ENCODE measurements at regions not wholly inside any gene's neighbourhood (a gene's known extent, or its start where the extent isn't known, plus 50 kb on each side); places are given as distances from the start of the nearest gene placed in this dataset.
A peak's percentile ranks its signal among the peaks of the same experiment; 100 is the strongest.

GRCh38 chr3:18666655-18667054, 241.5 kb upstream of the SATB1 start:
- DNase-seq = no peak

DNA sequence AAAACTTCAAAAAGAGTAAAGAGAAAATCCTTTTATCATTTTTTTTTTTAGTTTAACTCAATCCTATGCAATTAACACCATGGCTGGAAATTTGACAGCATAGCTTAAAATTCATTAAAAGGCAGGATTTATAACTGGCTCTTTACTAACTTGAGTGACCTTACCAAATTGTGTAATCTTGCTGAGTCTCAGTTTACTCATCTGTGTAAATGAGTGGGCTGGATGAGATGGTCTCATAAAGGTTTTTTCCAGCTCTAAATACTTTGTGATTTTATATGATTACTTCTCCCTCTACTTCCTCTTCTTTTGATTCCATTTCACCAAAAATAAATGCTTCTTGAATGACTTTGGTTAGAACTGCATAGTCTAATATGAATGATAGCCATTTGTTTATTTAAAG, 234.9 kb upstream of the SATB1 start:
- DNase-seq = peak; percentile 53 to 86 (median 76)

GRCh38 chr3:18657858-18658820, 233.0 kb upstream of the SATB1 start:
- peak in 2 of 3 donors; percentile 13 to 14 for DNase-seq

DNA sequence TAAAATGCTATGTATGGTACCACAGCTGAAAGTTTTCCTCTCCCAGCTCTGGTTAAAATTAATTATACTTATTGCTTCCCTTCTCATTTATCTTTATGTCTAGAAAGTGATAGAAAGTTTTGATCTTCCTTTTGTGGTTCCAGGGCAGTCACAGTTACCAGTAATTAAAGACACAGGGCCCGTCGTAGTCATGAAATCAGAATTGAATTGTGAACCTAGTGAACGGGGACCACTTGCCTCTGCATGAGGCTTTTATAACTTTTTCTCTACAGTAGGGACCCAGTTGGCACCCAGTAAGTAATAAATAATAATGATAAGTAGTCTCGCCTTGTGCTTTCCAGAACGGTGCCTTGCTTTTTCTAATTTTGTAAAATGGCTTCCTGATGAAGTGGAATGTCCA, 231.7 kb upstream of the SATB1 start:
- no peak for DNase-seq

DNA sequence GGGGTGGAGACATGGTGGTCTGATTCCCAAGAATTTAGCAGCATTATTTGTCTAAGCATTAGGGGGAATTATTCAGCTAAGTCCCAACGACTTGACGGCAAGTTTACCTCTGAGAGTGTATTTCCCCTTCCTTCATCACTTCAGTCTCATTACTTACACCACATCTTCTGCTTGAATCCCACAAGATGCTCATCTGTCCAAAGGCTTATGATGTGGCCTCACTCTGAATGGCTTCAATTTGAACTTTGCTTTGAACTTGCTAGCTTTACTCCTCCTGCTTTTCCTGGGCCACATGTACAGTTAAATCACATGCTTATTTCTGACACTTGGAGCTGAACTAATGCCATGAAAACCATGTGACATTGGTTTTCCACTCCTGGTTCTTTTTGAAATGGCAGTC, 231.3 kb upstream of the SATB1 start:
- DNase-seq = no peak

GRCh38 chr3:18655827-18656226, 230.7 kb upstream of the SATB1 start:
- no peak for DNase-seq

- no peak for DNase-seq
These were observed 227.6 kb upstream of the SATB1 start for GRCh38 chr3:18652781-18653180.

GRCh38 chr3:18650731-18651130, 225.6 kb upstream of the SATB1 start:
- no peak for DNase-seq

DNA sequence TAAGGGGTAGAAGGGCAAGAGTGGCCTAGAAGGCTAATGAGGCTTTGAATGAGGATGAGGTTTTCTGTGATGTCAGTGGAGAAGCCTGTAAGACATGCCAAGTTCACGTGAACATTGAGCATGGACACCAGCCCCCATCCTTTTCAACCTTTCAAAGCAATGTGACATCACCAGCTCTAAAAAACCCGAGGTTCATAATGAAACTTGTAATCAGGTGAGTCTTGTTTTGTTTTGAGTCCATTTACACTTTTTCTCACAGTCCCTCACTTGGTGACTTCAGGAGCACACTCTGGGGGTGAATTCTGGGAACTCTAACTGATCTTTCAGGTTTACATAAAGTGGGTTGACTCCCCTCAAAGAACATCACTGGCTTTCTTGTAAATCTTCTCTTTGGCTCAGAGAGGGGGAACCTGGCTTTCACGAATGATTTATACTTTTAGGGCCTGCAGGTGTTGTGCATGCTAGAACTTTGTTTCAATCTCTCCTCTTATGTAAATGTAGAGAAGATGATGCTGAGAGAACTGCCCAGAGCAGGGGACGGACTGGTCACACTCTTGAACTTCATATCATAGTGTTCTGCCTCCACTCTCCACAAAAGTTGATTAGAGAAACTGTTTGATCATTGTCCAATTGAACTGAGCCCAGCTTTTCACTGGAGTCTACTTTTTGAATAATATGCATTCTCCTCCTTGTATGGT, 224.7 kb upstream of the SATB1 start:
- DNase-seq = no peak

- DNase-seq = no peak
These were observed 223.8 kb upstream of the SATB1 start for GRCh38 chr3:18648868-18649462.

GRCh38 chr3:18648159-18648558, 223.0 kb upstream of the SATB1 start:
- peak; percentile 7 to 72 (median 22) for DNase-seq

DNA sequence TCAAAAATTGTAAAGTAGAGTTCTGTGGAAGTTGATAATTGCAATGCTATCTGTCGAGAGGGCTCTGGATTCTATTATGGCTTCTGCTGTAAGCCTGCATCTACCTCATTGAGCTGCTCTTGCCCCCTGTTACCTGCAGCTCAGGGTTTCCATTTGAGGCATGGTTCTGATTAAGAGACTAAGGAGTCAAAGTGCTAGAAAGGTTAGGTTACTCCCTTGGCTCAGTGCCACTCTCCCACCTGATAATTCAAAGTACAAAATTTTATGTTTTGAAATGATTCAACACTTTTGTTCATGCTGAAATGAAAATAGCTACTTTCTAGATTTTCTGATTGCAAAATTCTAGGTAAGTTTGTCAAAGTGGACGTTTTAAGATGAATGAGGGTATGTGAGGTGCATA, 220.5 kb upstream of the SATB1 start:
- DNase-seq = no peak

GRCh38 chr3:18643281-18643680, 218.1 kb upstream of the SATB1 start:
- no peak for DNase-seq

DNA sequence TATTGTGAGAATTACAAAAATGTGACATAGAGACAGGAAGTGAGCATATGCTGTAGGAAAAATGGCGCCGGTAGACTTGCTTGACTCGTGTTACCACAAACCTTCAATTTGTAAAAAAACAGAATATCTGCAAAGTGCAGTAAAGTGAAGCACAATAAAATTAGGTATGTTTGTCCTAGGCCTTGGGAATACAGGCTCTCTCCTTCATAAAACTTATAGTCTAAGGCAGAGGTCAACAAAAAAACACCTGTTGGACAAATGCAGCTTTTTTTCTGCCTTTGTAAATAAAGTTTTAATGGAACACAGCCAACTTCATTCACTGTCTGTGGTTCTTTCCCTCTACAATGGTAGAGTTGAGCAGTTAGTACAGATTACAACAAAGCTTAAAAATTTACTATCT, 216.8 kb upstream of the SATB1 start:
- DNase-seq = no peak

DNA sequence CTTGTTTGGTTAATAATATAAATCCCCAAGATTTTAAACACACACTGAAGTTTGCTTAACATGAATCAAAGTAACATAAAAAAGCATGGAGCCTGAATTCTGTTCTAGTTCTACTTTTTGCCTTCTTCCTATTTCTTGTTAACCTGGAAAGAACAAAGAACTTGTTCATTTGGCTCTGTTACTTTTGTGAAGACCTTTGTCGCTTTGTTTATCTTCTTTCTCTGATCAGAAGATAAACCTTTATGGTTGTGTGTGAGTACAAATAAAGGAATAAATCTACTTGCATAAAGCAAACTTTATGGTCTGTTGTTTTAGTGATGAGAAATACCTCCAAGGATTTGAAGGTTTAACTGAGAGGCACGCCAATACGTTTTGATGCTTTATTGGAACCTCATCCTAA, 210.1 kb upstream of the SATB1 start:
- DNase-seq = no peak

- peak; percentile 60 to 62 (median 61) for DNase-seq
These were observed 209.3 kb upstream of the SATB1 start for GRCh38 chr3:18634461-18634860.

GRCh38 chr3:18633002-18633401, 207.9 kb upstream of the SATB1 start:
- DNase-seq = no peak

DNA sequence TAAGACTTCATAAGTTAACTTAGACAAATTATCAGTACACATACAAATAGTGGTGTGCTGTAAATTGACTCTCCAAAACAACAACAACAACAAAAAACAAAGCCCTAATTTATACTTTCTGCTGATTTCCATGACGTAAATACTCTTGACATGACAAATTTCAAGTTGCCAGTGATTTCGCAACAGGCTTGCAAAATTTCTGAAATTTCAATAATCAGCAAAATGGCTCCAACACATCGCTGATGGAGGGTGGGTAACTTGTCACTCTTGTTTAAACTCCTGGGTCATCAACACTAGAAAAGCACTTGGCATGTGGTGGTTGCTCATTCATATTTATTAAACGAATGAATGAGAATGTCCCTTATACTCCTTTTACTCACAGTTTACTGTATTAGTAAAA, 205.2 kb upstream of the SATB1 start:
- peak; percentile 63 to 84 (median 80) for DNase-seq

DNA sequence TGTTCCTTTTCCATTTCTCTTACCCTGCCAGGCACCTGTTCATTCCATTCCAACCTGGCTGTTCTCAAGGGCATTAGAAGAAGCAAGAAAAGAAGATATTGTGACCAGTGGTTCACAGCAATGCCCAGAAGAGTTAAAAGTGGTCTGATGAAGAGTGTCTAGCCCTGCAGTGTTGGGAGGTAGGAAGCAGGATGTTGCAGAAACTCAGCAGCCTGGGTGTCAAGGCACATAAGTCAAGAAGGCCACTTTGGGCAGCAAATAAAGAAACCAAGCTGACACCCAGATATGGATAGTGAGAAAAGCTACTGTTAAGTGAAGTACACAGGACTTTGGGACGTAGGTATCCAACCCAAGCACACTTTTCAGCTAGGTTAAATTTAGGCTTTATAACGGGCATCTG, 199.9 kb upstream of the SATB1 start:
- no peak for DNase-seq

GRCh38 chr3:18623220-18623619, 198.1 kb upstream of the SATB1 start:
- DNase-seq = no peak

GRCh38 chr3:18618723-18619122, 193.6 kb upstream of the SATB1 start:
- no peak for DNase-seq

- DNase-seq = no peak
These were observed 186.9 kb upstream of the SATB1 start for GRCh38 chr3:18611991-18612390.

- DNase-seq = peak; percentile 40 to 61 (median 49)
These were observed 184.0 kb upstream of the SATB1 start for GRCh38 chr3:18609187-18609586.

DNA sequence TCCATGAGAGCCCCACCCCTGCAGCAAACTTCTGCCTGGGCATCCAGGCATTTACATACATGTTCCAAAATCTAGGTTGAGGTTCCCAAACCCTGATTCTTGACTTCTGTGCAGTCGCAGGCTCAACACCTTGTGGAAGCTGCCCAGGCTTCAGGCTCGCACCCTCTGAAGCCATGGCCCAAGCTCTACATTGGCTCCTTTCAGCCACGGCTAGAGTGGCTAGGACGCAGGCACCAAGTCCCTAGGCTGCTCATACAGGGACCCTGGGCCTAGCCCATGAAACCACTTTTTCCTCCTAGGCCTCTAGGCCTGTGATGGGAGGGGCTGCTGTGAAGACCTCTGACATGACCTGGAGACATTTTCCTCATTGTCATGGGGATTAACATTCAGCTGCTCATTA, 172.8 kb upstream of the SATB1 start:
- DNase-seq = no peak
